Cardiac muscle cell (in vitro differentiated cells and primary cell): ENCODE measurements at regions not wholly inside any gene's neighbourhood (a gene's known extent, or its start where the extent isn't known, plus 50 kb on each side); places are given as distances from the start of the nearest gene placed in this dataset.

Experiments
- DNase-seq, 2 donors: peaks; one replicate each; pipeline versions ENCODE4 v3.0.0 to v3.0.0-alpha.2; 2010 to 2017; ENCODE audit warnings: low read depth in 1 of 2, low spot score in 1 of 2
- H3K27ac ChIP-seq: fragments of 200-600 bp; sonication (generic); 2 replicates; pipeline ENCODE4 v1.5.1; 2016
- H3K27me3 ChIP-seq: fragments of 200-600 bp; sonication (generic); 2 replicates; pipeline ENCODE4 v1.6.0; 2016; ENCODE audit warnings: control low read depth
- H3K36me3 ChIP-seq: fragments of 200-600 bp; sonication (generic); 2 replicates; pipeline ENCODE4 v1.5.1; 2016; ENCODE audit warnings: control low read depth
- H3K4me1 ChIP-seq: fragments of 200-600 bp; sonication (generic); 2 replicates; pipeline ENCODE4 v1.8.1; 2017; ENCODE audit warnings: low read depth, mild to moderate bottlenecking, mixed run types
- H3K4me3 ChIP-seq: fragments of 200-600 bp; sonication (generic); 2 replicates; pipeline ENCODE4 v1.5.1; 2016; ENCODE audit warnings: mild to moderate bottlenecking
- H3K9me3 ChIP-seq: fragments of 200-600 bp; sonication (generic); 2 replicates; pipeline ENCODE4 v1.5.1; 2017; ENCODE audit warnings: low read depth, mild to moderate bottlenecking, control low read depth
- TF ChIP-seq, protein P1 (sequence below): IDR thresholded peaks from 2 replicates; pipeline ENCODE4 v1.5.1; 2012; ENCODE audit warnings: low read depth, mild to moderate bottlenecking, low read length

DNA sequence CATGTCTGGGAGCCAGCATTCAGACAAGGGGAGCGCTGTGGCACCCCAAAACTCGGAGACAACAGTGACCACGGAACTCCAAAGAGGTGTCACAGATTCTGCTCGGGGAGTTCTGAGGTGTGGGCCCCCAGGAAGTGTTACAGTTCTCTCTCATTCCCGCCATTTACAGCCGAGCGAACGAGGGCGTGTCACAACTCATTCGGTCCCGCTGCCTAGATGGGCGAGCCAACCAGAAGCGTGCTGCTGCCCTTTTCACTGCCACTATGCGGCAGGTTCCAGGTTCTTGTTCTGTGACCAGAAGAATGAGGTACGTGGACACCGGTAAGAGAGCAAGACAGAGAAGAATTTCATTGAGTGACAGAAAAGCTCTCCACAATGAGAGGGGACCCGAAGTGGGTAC lies 1370.6 kb upstream of the AGA start:
- Histone ChIP-seq H3K27me3 (no peaks in the 10 kb centered on the region), H3K4me3 (no peak overlapping the region), H3K27ac (no peak overlapping the region), H3K36me3 (no peaks in the 10 kb centered on the region), H3K9me3 (no peaks in the 10 kb centered on the region), H3K4me1 (no peaks in the 10 kb centered on the region)
- no peak for DNase-seq
- TF ChIP-seq, protein P1, sequence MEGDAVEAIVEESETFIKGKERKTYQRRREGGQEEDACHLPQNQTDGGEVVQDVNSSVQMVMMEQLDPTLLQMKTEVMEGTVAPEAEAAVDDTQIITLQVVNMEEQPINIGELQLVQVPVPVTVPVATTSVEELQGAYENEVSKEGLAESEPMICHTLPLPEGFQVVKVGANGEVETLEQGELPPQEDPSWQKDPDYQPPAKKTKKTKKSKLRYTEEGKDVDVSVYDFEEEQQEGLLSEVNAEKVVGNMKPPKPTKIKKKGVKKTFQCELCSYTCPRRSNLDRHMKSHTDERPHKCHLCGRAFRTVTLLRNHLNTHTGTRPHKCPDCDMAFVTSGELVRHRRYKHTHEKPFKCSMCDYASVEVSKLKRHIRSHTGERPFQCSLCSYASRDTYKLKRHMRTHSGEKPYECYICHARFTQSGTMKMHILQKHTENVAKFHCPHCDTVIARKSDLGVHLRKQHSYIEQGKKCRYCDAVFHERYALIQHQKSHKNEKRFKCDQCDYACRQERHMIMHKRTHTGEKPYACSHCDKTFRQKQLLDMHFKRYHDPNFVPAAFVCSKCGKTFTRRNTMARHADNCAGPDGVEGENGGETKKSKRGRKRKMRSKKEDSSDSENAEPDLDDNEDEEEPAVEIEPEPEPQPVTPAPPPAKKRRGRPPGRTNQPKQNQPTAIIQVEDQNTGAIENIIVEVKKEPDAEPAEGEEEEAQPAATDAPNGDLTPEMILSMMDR, result no peak

DNA sequence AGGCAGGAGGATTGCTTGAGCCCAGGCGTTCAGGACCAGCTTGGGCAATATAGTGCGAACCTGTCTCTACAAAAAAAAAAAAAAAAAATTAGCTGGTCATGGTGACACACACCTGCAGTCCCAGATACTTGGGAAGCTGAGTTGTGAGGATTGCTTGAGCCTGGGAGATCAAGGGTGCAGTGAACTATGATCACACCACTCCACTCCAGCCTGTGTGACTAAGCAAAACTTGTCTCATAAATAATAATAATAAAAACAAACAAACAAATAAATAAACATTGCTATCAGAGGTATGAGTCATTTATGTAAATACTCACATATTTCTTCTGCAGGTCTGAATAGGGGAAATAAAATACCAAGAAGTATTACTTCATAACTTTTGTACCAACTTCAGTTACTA lies 1372.7 kb upstream of the AGA start:
- no peak overlapping the region for H3K4me3 ChIP-seq
- no peak for DNase-seq
- H3K27me3 ChIP-seq, result no peaks in the 10 kb centered on the region
- H3K9me3 ChIP-seq, result no peaks in the 10 kb centered on the region
- no peaks in the 10 kb centered on the region for H3K36me3 ChIP-seq
- H3K27ac ChIP-seq, result no peak overlapping the region
- no peaks in the 10 kb centered on the region for H3K4me1 ChIP-seq
- TF ChIP-seq, protein P1, result no peak

DNA sequence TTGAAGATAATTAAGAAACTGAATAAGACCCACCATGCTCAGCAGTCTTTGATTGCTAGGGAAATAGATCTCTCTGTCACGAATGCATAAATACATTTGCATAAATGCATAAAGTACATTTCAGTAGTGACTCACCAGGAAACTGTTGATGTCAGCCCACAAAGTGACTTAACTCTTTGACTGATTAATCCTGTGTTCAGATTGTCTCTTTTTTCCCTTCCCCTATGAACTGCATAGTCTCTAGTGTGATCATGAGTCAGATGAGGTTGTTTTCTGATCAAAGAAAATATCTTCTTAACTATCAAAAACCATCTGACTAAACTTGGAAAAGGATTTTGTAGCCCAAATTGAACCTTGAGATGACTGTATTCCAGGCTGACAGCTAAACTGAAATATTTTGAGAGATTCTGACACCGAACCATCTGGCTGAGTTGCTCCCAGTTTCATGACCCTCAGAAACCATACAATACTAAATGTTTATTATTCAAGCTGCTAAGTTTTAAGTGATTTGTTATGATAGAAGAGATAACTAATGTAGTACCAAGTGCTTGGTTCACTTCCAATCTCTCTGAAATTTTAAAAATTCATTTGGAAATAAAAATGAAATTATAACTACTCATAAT lies 1381.5 kb upstream of the AGA start:
- Histone ChIP-seq H3K27ac (no peak overlapping the region), H3K4me3 (no peak overlapping the region)

DNA sequence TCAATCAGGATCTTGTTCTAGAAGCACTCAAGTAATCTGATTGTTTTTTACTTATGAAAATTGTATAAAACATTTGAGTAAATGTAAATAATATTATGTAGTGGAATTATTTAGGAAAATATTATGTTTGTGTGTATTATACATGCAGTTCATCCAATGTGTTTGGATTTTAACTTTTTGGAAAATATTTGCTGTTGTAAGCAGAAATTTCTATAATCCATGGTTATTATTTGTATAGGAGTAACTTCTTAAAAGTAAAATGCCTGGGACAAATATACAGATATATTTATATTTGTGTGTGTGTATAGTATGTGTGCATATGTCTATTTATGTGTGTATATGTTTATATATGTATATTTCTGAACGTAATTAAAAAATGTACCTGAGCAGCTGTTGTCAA lies 1394.6 kb upstream of the AGA start:
- no peaks in the 10 kb centered on the region for H3K9me3 ChIP-seq
- H3K36me3 ChIP-seq, result no peaks in the 10 kb centered on the region
- no peaks in the 10 kb centered on the region for H3K27me3 ChIP-seq
- TF ChIP-seq, protein P1, result no peak
- no peak overlapping the region for H3K27ac ChIP-seq
- H3K4me3 ChIP-seq, result no peak overlapping the region
- DNase-seq, result no peak
- no peaks in the 10 kb centered on the region for H3K4me1 ChIP-seq

More for the DNA sequence above, 1381.5 kb upstream of the AGA start:
- no peaks in the 10 kb centered on the region for H3K36me3 ChIP-seq
- no peaks in the 10 kb centered on the region for H3K9me3 ChIP-seq
- H3K27me3 ChIP-seq, result no peaks in the 10 kb centered on the region
- no peak for DNase-seq
- TF ChIP-seq, protein P1, result no peak
- no peaks in the 10 kb centered on the region for H3K4me1 ChIP-seq

DNA sequence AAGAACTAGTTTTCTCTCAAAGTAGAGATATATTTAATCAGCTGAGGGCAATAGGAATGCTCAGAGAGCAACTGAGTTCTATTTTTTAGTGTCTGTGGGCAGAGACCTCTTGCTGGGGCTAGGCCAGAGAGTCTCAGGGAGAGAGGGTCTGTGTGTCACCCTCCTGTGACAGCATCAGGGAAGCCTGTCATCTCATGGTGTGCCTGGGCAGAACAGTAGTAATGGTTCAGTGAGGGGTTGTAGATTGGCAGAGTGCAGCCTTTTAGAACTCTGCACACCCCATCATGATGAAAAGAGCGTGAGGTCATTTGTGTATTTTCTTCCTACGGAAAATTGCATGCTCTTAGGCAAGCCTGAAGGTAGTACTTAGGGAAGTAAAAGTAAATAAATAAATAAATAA lies 1396.5 kb upstream of the AGA start:
- H3K27ac ChIP-seq, result no peak overlapping the region
- H3K4me3 ChIP-seq, result no peak overlapping the region
- peak in 1 of 2 donors; percentile 1 for DNase-seq
- no peaks in the 10 kb centered on the region for H3K9me3 ChIP-seq
- no peaks in the 10 kb centered on the region for H3K36me3 ChIP-seq
- no peaks in the 10 kb centered on the region for H3K27me3 ChIP-seq
- TF ChIP-seq, protein P1, result no peak
- no peaks in the 10 kb centered on the region for H3K4me1 ChIP-seq
